Sigmoid colon (tissue), 6 donors: ENCODE measurements at regions not wholly inside any gene's neighbourhood (a gene's known extent, or its start where the extent isn't known, plus 50 kb on each side); places are given as distances from the start of the nearest gene placed in this dataset.
A peak's percentile ranks its signal among the peaks of the same experiment; 100 is the strongest.
"Not testable (repeated sequence)": the region's sequence is repeated elsewhere in the genome, so short reads cannot be mapped to it uniquely, and the experiment has no call there.

Experiments used
- DNase-seq: peaks from one replicate; pipeline ENCODE4 v3.0.0-alpha.2; 2019
- H3K27ac ChIP-seq, 4 donors: fragments of 200-600 bp; sonication (generic); one replicate each; pipeline ENCODE4 v1.5.1; 2016 to 2019; ENCODE audit warnings: mild to moderate bottlenecking in 1 of 4
- H3K27me3 ChIP-seq, 3 donors: fragments of 200-600 bp; sonication (generic); one replicate each; pipeline ENCODE4 v1.5.1; 2019; ENCODE audit warnings: mild to moderate bottlenecking in 1 of 3
- H3K36me3 ChIP-seq, 4 donors: fragments of 200-600 bp; sonication (generic); one replicate each; pipeline ENCODE4 v1.5.1; 2016 to 2019
- H3K4me1 ChIP-seq, 4 donors: fragments of 200-600 bp; sonication (generic); one replicate each; pipeline ENCODE4 v1.5.1; 2017 to 2019
- H3K4me3 ChIP-seq, 4 donors: fragments of 200-600 bp; sonication (generic); one replicate each; pipeline ENCODE4 v1.5.1; 2017 to 2019; ENCODE audit warnings: mild to moderate bottlenecking in 2 of 4, moderate library complexity in 1 of 4
- H3K9me3 ChIP-seq, 4 donors: fragments of 200-600 bp in 3 of 4; sonication (generic) in 3 of 4; one replicate each; pipeline versions ENCODE4 v1.5.1 to v1.6.1; 2013 to 2019
- EP300 ChIP-seq, 4 donors: sonication (generic); formaldehyde crosslinking; IDR thresholded peaks; one replicate each; pipeline ENCODE4 v1.6.1; 2017; ENCODE audit warnings: antibody characterized with exemption in 4 of 4
- POLR2A ChIP-seq, 2 donors: fragments of 450-650 bp; IDR thresholded peaks; one replicate each; pipeline ENCODE4 v1.6.1; 2016; ENCODE audit warnings: antibody characterized with exemption in 2 of 2, mild to moderate bottlenecking in 2 of 2, moderate library complexity in 2 of 2
- POLR2AphosphoS5 ChIP-seq, 4 donors: sonication (generic); formaldehyde crosslinking; IDR thresholded peaks; one replicate each; pipeline ENCODE4 v1.6.1; 2017; ENCODE audit warnings: antibody characterized with exemption in 4 of 4
- WGBS, 2 donors: extraction: QIAGEN DNeasy Blood & Tissue Kit; methylation state at CpG; one replicate each; pipeline ENCODE4 v1.1.7; 2013; 5-methylcytosine and 5-hydroxymethylcytosine counted together
- intact Hi-C: fragments of 100-400 bp; cut with DNase I; formaldehyde crosslinking; loops from one replicate; pipeline ENCODE4 v1.15.1; 2023
- TF ChIP-seq, protein P1 (sequence below), 4 experiments: fragments of 450-650 bp in 3 of 4; fragments of 200-600 bp in 1 of 4; IDR thresholded peaks; one replicate each; pipeline ENCODE4 v1.5.1; 2016 to 2019; ENCODE audit warnings: antibody characterized with exemption in 4 of 4, mild to moderate bottlenecking in 3 of 4, moderate library complexity in 2 of 4
- donor health status: healthy with polysubstance abuse.
- donor health status: healthy.

- intact Hi-C loops, result no loop called here
- 93 to 94% methylated on average over 2 of the region's 2 CpGs for WGBS, 2 donors
- Histone ChIP-seq H3K36me3 (no peaks in the 10 kb centered on the region), H3K9me3 (no peaks in the 10 kb centered on the region), H3K27me3 (no peaks in the 10 kb centered on the region), H3K4me1 (peaks cover 0 to 6% (median 3%) of the 10 kb centered on the region in 4 donors), H3K27ac (no peak overlapping the region), H3K4me3 (no peak overlapping the region)
- no peak for DNase-seq
- TF ChIP-seq EP300 (IDR thresholded peaks at IDR 0.05) (no peak), POLR2AphosphoS5 (IDR thresholded peaks at IDR 0.05) (no peak), POLR2A (IDR thresholded peaks at IDR 0.05) (no peak)
- TF ChIP-seq, protein P1, sequence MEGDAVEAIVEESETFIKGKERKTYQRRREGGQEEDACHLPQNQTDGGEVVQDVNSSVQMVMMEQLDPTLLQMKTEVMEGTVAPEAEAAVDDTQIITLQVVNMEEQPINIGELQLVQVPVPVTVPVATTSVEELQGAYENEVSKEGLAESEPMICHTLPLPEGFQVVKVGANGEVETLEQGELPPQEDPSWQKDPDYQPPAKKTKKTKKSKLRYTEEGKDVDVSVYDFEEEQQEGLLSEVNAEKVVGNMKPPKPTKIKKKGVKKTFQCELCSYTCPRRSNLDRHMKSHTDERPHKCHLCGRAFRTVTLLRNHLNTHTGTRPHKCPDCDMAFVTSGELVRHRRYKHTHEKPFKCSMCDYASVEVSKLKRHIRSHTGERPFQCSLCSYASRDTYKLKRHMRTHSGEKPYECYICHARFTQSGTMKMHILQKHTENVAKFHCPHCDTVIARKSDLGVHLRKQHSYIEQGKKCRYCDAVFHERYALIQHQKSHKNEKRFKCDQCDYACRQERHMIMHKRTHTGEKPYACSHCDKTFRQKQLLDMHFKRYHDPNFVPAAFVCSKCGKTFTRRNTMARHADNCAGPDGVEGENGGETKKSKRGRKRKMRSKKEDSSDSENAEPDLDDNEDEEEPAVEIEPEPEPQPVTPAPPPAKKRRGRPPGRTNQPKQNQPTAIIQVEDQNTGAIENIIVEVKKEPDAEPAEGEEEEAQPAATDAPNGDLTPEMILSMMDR (IDR thresholded peaks at IDR 0.05), result no peak
These were observed 900.1 kb upstream of the CITED2 start for GRCh38 chr6:140274548-140274947.

DNA sequence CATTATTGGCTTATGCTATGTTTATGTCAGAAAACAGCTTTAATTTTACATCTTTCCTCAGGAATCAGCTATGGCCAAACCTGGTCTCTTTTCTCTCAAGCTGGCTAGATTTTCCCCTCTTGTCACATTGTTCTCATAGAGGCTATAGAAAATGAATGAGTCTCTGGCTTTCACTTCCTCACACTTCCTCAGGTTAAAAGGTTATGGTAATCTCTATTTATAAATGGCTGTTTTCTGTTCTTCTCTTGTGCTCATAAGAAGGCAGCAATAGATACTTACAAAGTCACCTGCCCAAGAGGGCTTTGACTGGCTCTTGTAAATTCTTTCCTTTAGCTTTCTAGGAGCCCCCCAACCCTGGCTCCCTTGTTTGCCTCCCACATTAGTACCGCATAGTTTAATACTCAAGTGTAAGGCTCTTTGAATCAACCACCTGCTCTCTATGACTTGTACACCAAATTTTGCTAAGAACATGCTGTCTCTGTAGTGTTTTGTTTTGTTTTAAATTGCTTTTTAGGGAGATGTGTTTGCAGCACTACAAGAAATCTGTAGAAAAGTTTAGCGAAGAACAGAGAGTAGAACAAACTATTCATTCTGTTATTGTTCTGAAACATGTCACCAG, 897.4 kb upstream of the CITED2 start:
- Histone ChIP-seq H3K36me3 (no peaks in the 10 kb centered on the region), H3K27me3 (no peaks in the 10 kb centered on the region), H3K9me3 (no peaks in the 10 kb centered on the region), H3K4me3 (no peak overlapping the region), H3K27ac (no peak overlapping the region), H3K4me1 (peaks cover 0 to 9% (median 3%) of the 10 kb centered on the region in 4 donors)
- WGBS, 2 donors, result 87 to 93% methylated on average over 2 of the region's 2 CpGs
- DNase-seq, result no peak
- TF ChIP-seq POLR2AphosphoS5 (IDR thresholded peaks at IDR 0.05) (no peak), EP300 (IDR thresholded peaks at IDR 0.05) (no peak), POLR2A (IDR thresholded peaks at IDR 0.05) (no peak)
- TF ChIP-seq, protein P1 (IDR thresholded peaks at IDR 0.05), result no peak
- intact Hi-C loops, result no loop called here

- TF ChIP-seq POLR2A (IDR thresholded peaks at IDR 0.05) (no peak), POLR2AphosphoS5 (IDR thresholded peaks at IDR 0.05) (no peak), EP300 (IDR thresholded peaks at IDR 0.05) (no peak)
- TF ChIP-seq, protein P1 (IDR thresholded peaks at IDR 0.05), result no peak
- DNase-seq, result no peak
- intact Hi-C loops, result no loop called here
- H3K27me3 ChIP-seq, result no peaks in the 10 kb centered on the region
- peak overlapping the region in 3 of 4 donors; percentile 22 to 45 (median 35) for H3K27ac ChIP-seq
- 26 to 68% methylated on average over 2 of the region's 2 CpGs for WGBS, 2 donors
- H3K4me1 ChIP-seq, result peaks cover 0 to 9% (median 3%) of the 10 kb centered on the region in 4 donors
- H3K36me3 ChIP-seq, result no peaks in the 10 kb centered on the region
- no peaks in the 10 kb centered on the region for H3K9me3 ChIP-seq
- no peak overlapping the region for H3K4me3 ChIP-seq
These were observed 895.2 kb upstream of the CITED2 start for GRCh38 chr6:140269591-140270165.

DNA sequence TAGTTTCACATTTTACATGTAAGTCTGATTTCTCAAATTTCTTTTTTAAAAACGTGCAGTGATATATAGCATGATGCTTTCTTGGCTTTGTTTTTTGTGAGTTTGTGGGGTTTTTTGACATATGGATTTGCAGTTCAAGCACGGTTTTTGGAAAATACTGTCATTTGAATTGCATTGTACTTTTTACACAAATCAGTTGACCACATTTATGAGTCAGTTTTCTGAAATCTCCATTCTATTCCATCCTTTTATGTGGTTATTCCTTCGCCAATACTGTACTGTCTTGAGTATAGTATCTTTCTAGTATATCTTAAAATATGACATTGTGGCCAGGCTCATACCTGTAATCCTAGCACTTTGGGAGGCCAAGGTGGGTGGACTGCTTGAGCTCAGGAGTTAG, 890.0 kb upstream of the CITED2 start:
- Histone ChIP-seq H3K27me3 (no peaks in the 10 kb centered on the region), H3K27ac (no peak overlapping the region), H3K4me3 (no peak overlapping the region), H3K36me3 (no peaks in the 10 kb centered on the region), H3K4me1 (peaks cover 0 to 1% (median 0%) of the 10 kb centered on the region in 4 donors), H3K9me3 (no peaks in the 10 kb centered on the region)
- DNase-seq, result no peak
- WGBS, 2 donors, result 88 to 89% methylated on average over 3 of the region's 3 CpGs
- intact Hi-C loops, result no loop called here
- TF ChIP-seq EP300 (IDR thresholded peaks at IDR 0.05), result no peak
- TF ChIP-seq, protein P1 (IDR thresholded peaks at IDR 0.05), result no peak
- no peak for TF ChIP-seq POLR2A (IDR thresholded peaks at IDR 0.05)
- no peak for TF ChIP-seq POLR2AphosphoS5 (IDR thresholded peaks at IDR 0.05)

DNA sequence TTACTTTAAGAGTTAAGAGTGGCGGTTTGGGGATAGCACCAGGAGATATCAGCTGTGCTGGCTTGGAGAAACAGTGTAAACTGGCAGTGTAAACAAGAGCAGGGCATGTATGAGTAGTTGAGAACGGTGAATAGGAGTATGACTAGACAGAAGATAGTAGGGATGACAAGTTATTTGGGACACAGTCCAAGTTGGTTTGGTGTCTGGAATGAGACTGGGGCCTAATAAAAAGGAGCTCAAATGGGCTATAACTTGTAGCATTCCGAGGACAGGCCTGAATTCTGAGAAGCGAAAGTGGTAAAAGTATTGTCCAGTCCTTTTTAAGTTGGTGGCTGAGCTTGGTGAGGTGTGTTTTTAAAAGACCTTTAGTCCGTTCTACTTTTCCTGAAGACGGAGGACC, 883.9 kb upstream of the CITED2 start:
- H3K4me3 ChIP-seq, H3K9me3 ChIP-seq, H3K27me3 ChIP-seq, DNase-seq, intact Hi-C loops, H3K4me1 ChIP-seq, H3K36me3 ChIP-seq, H3K27ac ChIP-seq: not testable (repeated sequence)
- WGBS, 2 donors, result 53 to 76% methylated on average over 4 of the region's 6 CpGs
